ENCODE measurements at regions not wholly inside any gene's neighbourhood (a gene's known extent, or its start where the extent isn't known, plus 50 kb on each side); places are given as distances from the start of the nearest gene placed in this dataset.
"Not testable (repeated sequence)": the region's sequence is repeated elsewhere in the genome, so short reads cannot be mapped to it uniquely, and the experiment has no call there.

DNA sequence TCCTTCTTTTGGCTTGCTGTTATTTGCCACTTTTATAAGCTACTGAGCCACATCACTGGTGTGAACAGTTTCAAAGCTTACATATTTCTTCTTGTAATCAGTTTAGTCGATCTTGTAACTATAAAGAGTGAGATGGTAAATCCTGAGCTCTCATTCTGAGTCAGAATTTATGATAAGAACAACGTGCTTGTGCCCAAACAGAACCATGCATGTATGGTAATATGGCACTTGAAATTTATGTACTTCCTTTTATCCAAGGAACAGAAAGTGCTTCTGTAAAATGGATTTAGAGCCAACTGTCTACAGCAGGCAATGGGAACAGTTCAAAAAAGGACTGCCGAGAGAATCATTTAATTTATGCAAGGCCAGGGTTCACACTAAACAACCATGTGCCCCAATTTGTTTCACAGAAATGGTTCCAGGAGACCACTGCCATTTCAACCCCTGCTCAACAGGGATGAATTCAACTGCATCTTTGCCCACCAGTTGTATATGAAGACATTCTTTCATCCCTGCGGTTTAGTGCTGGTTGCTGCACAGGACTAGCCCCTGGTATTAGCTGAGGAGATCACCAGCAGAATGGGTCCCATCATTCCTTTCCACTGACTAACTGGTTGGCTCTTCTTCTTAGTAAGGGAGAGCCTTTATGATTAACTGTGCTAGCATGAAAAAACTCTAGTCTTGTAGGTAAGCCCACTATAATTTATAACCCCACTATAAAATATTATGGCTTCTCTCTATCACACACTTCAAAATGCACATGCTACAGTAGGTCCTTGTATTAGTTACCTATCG, 162.9 kb upstream of the PGRMC2 start:
- H3K9me3 ChIP-seq: no peaks in the 10 kb centered on the region
- H3K36me3 ChIP-seq: no peaks in the 10 kb centered on the region
- TF ChIP-seq, protein P1, sequence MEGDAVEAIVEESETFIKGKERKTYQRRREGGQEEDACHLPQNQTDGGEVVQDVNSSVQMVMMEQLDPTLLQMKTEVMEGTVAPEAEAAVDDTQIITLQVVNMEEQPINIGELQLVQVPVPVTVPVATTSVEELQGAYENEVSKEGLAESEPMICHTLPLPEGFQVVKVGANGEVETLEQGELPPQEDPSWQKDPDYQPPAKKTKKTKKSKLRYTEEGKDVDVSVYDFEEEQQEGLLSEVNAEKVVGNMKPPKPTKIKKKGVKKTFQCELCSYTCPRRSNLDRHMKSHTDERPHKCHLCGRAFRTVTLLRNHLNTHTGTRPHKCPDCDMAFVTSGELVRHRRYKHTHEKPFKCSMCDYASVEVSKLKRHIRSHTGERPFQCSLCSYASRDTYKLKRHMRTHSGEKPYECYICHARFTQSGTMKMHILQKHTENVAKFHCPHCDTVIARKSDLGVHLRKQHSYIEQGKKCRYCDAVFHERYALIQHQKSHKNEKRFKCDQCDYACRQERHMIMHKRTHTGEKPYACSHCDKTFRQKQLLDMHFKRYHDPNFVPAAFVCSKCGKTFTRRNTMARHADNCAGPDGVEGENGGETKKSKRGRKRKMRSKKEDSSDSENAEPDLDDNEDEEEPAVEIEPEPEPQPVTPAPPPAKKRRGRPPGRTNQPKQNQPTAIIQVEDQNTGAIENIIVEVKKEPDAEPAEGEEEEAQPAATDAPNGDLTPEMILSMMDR (IDR thresholded peaks at IDR 0.05; ENCODE audit: low read depth, low read length): no peak
- no peak for DNase-seq
- no peaks in the 10 kb centered on the region for H3K27me3 ChIP-seq
- H3K4me3 ChIP-seq (ENCODE audit: low read depth, low read length): no peak overlapping the region
- no peaks in the 10 kb centered on the region; the same call in 1 of the 2 replicates for H3K4me1 ChIP-seq

DNA sequence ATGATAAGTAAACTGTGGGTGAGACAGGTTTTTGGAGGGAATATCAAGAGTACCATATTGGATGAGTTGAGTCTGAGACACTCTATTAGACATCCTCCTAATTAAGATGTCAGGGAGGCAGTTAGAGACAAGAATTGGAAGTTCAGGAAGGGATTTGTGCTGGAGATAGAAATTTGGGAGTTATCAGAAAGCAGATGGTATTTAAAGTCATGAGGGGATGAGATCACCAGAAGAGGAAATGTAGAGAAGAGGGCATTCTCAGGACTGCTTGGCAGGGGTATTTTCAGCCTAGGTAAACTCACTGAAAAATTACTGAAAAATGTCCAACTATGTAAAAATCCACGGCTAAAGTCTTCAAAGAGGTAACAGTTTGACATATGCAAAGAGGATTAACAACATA, 161.6 kb upstream of the PGRMC2 start:
- H3K4me1 ChIP-seq: no peaks in the 10 kb centered on the region
- H3K4me3 ChIP-seq (ENCODE audit: low read depth, low read length): no peak overlapping the region
- no peaks in the 10 kb centered on the region for H3K27me3 ChIP-seq
- no peaks in the 10 kb centered on the region for H3K36me3 ChIP-seq
- H3K9me3 ChIP-seq: no peaks in the 10 kb centered on the region
- no peak for DNase-seq
- TF ChIP-seq, protein P1 (IDR thresholded peaks at IDR 0.05; ENCODE audit: low read depth, low read length): no peak

DNA sequence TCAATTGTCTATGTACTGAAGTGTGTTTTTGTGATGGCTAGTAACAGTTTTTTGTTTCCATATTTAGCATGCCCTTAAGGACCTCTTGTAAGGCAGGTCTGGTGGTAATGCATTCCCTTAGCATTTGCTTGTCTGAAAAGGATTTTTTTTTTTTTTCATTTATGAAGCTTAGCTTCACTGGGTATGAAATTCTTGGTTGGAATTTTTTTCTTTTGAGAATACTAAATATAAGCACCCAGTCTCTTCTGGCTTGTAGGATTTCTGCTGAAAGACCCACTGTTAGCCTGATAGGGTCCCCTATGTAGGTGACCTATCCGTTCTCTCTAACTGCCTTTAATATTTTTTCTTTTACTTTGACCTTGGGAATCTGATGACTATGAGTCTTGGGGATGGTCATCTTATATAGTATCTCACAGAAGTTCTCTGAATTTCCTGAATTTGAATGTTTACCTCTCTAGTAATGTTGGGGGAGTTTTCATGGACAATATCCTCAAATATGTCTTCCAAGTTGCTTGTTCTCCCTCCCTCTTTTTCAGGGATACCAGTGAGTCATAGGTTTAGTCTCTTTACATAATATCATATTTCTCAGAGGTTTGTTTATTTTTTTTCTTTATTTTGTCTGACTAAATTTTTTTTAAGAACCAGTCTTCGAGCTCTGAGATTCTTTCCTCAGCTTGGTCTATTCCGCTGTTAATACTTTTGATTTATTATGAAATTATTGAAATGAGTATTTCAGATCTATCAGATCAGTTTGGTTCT, 157.1 kb upstream of the PGRMC2 start:
- no peaks in the 10 kb centered on the region for H3K36me3 ChIP-seq
- DNase-seq: no peak
- H3K9me3 ChIP-seq: no peaks in the 10 kb centered on the region
- no peaks in the 10 kb centered on the region for H3K4me1 ChIP-seq
- no peaks in the 10 kb centered on the region for H3K27me3 ChIP-seq
- no peak overlapping the region for H3K4me3 ChIP-seq (ENCODE audit: low read depth, low read length)
- TF ChIP-seq, protein P1 (IDR thresholded peaks at IDR 0.05; ENCODE audit: low read depth, low read length): no peak

DNA sequence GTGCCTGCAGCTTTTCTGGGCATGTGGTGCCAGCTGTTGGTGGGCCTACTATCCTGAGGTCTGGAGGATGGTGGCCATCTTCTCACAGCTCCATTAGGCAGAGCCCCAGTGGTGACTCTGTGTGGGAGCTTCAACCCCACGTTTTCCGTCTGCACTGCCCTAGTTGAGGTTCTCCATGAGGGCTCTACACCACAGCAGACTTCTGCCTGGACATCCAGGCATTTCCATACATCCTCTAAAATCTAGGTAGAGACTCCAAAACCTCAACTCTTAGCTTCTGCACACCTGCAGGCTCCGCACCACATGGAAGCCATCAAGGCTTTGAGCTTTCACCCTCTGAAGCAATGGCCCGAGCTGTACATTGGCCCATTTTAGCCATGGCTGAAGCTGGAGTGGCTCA, 153.3 kb upstream of the PGRMC2 start:
- DNase-seq: no peak
- H3K4me1 ChIP-seq: no peaks in the 10 kb centered on the region
- no peaks in the 10 kb centered on the region for H3K36me3 ChIP-seq
- no peaks in the 10 kb centered on the region for H3K27me3 ChIP-seq
- H3K4me3 ChIP-seq (ENCODE audit: low read depth, low read length): no peak overlapping the region
- TF ChIP-seq, protein P1 (IDR thresholded peaks at IDR 0.05; ENCODE audit: low read depth, low read length): no peak
- H3K9me3 ChIP-seq: no peaks in the 10 kb centered on the region

DNA sequence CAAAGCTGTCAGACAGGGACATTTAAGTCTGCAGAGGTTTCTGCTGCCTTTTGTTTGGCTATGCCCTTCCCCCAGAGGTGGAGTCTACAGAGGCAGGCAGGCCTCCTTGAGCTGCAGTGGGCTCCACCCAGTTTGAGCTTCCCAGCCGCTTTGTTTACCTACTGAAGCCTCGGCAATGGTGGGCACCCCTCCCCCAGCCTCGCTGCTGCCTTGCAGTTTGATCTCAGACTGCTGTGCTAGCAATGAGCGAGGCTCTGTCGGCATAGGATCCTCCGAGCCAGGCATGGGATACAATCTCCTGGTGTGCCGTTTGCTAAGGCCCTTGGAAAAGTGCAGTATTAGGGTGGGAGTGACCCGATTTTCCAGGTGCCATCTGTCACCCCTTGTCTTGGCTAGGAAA, 149.4 kb upstream of the PGRMC2 start:
- H3K4me1 ChIP-seq; H3K4me3 ChIP-seq (ENCODE audit: low read depth, low read length); H3K9me3 ChIP-seq; H3K36me3 ChIP-seq; H3K27me3 ChIP-seq; DNase-seq: not testable (repeated sequence)

DNA sequence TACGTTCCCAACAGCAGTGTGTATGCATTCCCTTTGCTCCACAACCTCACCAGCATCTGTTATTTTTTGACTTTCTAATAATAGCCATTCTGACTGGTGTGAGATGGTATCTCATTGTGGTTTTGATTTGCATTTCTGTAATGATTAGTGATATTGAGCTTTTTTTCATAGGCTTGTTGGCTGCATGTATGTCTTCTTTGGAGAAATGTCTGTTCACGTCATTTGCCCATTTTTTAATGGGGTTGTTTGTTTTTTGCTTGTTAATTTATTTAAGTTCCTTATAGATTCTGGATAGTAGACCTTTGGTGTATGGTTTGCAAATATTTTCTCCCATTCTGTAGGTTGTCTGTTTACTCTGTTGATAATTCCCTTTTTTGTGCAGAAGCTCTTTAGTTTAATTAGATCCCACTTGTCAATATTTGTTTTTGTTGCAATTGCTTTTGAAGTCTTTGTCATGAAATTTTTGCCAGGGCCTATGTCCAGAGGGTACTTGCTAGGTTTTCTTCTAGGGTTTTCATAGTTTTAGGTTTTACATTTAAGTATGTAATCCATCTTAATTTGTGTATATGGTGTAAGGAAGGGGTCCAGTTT, 141.5 kb upstream of the PGRMC2 start:
- DNase-seq, H3K9me3 ChIP-seq: not testable (repeated sequence)

DNA sequence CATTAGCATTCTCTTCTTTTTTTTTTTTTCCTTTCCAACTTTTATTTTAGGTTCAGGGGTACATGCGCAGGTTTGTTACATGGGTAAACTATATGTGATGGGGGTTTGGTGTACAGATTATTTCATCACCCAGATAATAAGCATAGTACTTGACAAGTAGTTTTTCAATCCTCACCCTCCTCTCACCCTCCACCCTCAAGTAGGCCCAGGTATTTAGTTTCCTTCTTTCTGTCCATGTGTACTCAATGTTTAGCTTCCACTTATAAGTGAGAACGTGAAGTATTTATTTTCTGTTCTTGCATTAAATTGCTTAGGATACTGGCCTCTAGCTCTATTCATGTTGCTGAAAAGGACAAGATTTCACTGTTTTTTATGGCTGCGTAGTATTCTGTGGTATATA, 140.8 kb upstream of the PGRMC2 start:
- Histone ChIP-seq H3K4me1 (no peaks in the 10 kb centered on the region), H3K27me3 (no peaks in the 10 kb centered on the region), H3K36me3 (no peaks in the 10 kb centered on the region), H3K9me3 (no peaks in the 10 kb centered on the region), H3K4me3 (ENCODE audit: low read depth, low read length) (no peak overlapping the region)
- DNase-seq: no peak
- TF ChIP-seq, protein P1 (IDR thresholded peaks at IDR 0.05; ENCODE audit: low read depth, low read length): no peak

More for the DNA sequence above, 141.5 kb upstream of the PGRMC2 start:
- H3K27me3 ChIP-seq; H3K4me3 ChIP-seq (ENCODE audit: low read depth, low read length); H3K4me1 ChIP-seq; H3K36me3 ChIP-seq: not testable (repeated sequence)

All from BE2C (cell line).